Kidney (tissue), 13 donors: ENCODE measurements at regions not wholly inside any gene's neighbourhood (a gene's known extent, or its start where the extent isn't known, plus 50 kb on each side); places are given as distances from the start of the nearest gene placed in this dataset.

Experiments used
- DNase-seq, 5 donors: peaks; one replicate each; pipeline ENCODE4 v3.0.0-alpha.2; 2013 to 2020
- FAIRE-seq: peaks from 2 replicates; lab custom pipeline; 2012; peaks lifted over from hg19 to GRCh38; lab: Jason Lieb, UNC
- H3K27ac ChIP-seq, 2 donors: one replicate each; pipeline ENCODE4 v1.7.0; 2013; ENCODE audit warnings: low read depth in 2 of 2, low read length in 2 of 2, inconsistent platforms in 1 of 2
- H3K27me3 ChIP-seq: one replicate; pipeline ENCODE4 v1.7.1; 2013; ENCODE audit warnings: low read length, inconsistent platforms; ENCODE audit not compliant: control insufficient read depth, insufficient read depth
- H3K36me3 ChIP-seq, 3 donors: one replicate each; pipeline versions ENCODE4 v1.7.0 to v1.7.1; 2013; ENCODE audit warnings: low read length in 3 of 3, control low read depth in 1 of 3, inconsistent platforms in 1 of 3; ENCODE audit not compliant: insufficient read depth in 3 of 3, control insufficient read depth in 2 of 3
- H3K4me1 ChIP-seq, 3 donors: one replicate each; pipeline versions ENCODE4 v1.7.0 to v1.7.1; 2013; ENCODE audit warnings: low read length in 3 of 3, inconsistent platforms in 1 of 3, low read depth in 1 of 3; ENCODE audit not compliant: control insufficient read depth in 2 of 3, insufficient read depth in 2 of 3
- H3K4me3 ChIP-seq, 3 donors: one replicate each; pipeline versions ENCODE4 v1.7.0 to v1.8.1; 2013; ENCODE audit warnings: low read length in 3 of 3, control low read depth in 1 of 3, inconsistent platforms in 1 of 3
- H3K9ac ChIP-seq, 3 donors: one replicate each; pipeline versions ENCODE4 v1.7.0 to v1.7.1; 2013; ENCODE audit warnings: low read length in 3 of 3, control low read depth in 1 of 3, inconsistent platforms in 1 of 3
- H3K9me3 ChIP-seq, 3 donors: one replicate each; pipeline versions ENCODE4 v1.7.0 to v1.7.1; 2013; ENCODE audit warnings: low read length in 3 of 3, control low read depth in 1 of 3, inconsistent platforms in 1 of 3; ENCODE audit not compliant: control insufficient read depth in 2 of 3, insufficient read depth in 1 of 3
- intact Hi-C: fragments of 100-400 bp; cut with DNase I; formaldehyde crosslinking; loops from one replicate; pipeline ENCODE4 v1.11.1; 2022
- TF ChIP-seq, protein P1 (sequence below): IDR thresholded peaks from 3 replicates; pipeline ENCODE4 v1.5.1; 2012; ENCODE audit warnings: mild to moderate bottlenecking, moderate library complexity, borderline replicate concordance; ENCODE audit not compliant: insufficient read depth; ENCODE audit errors: extremely low read depth
- donor health status: control.
- donor health status: control.
- donor health status: control.
- donor health status: control.
- donor health status: control.
- donor health status: DM: yes; HTN: yes; CAD: no.
- donor health status: Normal renal cell carcinoma (clear cell type).

DNA sequence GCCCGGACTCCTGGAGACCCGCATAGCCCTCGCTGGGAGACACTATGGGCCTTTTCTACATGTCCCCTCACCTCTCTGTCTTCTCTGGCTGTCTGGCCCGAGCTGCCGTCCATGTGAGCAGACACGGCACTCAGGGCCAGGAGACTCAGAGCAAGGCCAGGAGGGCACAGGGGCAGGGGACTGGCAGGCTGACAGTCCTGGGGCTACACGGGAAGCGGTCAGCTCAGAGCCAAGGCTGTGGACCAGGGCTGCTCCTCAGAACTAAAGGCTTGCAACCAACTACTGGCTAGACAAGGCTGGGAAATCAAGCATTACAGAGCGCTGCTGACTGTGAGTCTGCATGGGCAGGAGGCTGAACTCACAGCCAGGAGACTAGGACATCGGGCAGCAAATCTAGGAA, 56.1 kb upstream of the CDON start:
- Histone ChIP-seq H3K27me3 (no peaks in the 10 kb centered on the region), H3K4me1 (peaks cover under 1 to 16% (median 15%) of the 10 kb centered on the region in 3 donors), H3K9ac (no peak overlapping the region), H3K9me3 (no peaks in the 10 kb centered on the region), H3K27ac (no peak overlapping the region), H3K4me3 (no peak overlapping the region), H3K36me3 (no peaks in the 10 kb centered on the region)
- FAIRE-seq, result no peak
- TF ChIP-seq, protein P1, sequence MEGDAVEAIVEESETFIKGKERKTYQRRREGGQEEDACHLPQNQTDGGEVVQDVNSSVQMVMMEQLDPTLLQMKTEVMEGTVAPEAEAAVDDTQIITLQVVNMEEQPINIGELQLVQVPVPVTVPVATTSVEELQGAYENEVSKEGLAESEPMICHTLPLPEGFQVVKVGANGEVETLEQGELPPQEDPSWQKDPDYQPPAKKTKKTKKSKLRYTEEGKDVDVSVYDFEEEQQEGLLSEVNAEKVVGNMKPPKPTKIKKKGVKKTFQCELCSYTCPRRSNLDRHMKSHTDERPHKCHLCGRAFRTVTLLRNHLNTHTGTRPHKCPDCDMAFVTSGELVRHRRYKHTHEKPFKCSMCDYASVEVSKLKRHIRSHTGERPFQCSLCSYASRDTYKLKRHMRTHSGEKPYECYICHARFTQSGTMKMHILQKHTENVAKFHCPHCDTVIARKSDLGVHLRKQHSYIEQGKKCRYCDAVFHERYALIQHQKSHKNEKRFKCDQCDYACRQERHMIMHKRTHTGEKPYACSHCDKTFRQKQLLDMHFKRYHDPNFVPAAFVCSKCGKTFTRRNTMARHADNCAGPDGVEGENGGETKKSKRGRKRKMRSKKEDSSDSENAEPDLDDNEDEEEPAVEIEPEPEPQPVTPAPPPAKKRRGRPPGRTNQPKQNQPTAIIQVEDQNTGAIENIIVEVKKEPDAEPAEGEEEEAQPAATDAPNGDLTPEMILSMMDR, result no peak
- intact Hi-C loops, result no loop called here
- peak in 2 of 5 donors; percentile 40 to 44 for DNase-seq

DNA sequence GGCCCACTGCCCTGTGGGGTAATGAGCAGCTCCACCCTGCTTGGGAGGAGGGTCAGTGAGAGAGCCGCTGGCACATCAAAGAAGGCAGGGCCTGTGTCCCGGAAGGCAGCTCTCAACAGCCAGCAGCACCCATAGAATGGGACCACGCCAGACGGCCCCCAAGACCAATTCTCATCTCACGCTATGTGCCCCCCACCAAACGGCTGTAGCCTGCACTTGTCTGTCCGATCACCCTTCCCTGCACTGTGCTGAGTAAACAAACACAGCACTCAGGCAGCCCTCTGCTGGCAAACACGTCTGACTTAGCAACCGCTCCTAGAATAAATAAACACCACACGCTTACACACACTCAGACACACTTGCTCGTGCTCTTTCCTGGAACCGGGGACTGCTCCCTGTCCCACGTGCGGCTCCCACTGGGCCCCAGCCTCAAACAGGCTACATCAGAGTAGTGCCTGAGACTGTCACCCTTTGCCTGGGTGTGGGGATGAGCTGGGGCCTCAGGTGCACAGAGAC, 53.2 kb upstream of the CDON start:
- no peak for FAIRE-seq

DNA sequence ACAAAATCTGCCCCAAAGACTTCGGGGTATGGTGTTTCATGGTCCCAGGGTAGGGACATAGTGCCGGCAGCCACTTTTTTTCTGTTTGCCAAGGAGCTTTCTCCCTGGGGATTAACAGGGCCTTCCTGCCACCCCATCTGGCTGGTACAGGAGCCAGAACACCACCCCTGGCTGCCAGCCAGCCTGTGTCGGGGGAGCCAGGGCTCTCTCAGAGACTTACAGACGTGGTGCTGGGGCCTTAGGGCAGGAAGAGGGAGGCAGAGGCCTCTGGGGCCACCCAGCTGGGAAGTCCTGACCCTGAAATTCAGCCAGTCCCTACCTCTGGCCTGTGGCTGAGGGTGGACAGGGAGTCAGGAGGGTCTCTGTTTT, 52.4 kb upstream of the CDON start:
- Histone ChIP-seq H3K4me1 (peaks cover 3 to 20% (median 18%) of the 10 kb centered on the region in 3 donors), H3K27me3 (no peaks in the 10 kb centered on the region)

More for the DNA sequence above, 53.2 kb upstream of the CDON start:
- Histone ChIP-seq H3K9ac (peak overlapping the region in 1 of 3 donors; percentile 26), H3K9me3 (no peaks in the 10 kb centered on the region), H3K27ac (no peak overlapping the region), H3K27me3 (no peaks in the 10 kb centered on the region), H3K36me3 (no peaks in the 10 kb centered on the region), H3K4me1 (peaks cover 3 to 20% (median 18%) of the 10 kb centered on the region in 3 donors), H3K4me3 (no peak overlapping the region)
- TF ChIP-seq, protein P1, result peak; percentile 42
- intact Hi-C loops, result no loop called here
- peak; percentile 84 to 93 (median 87) for DNase-seq

More for the DNA sequence above, 52.4 kb upstream of the CDON start:
- DNase-seq, result peak in 2 of 5 donors; percentile 69 to 88
- Histone ChIP-seq H3K27ac (no peak overlapping the region), H3K36me3 (no peaks in the 10 kb centered on the region), H3K9ac (peak overlapping the region in 1 of 3 donors; percentile 26), H3K9me3 (no peaks in the 10 kb centered on the region), H3K4me3 (no peak overlapping the region)
- intact Hi-C loops, result no loop called here
- TF ChIP-seq, protein P1, result no peak
- FAIRE-seq, result no peak
